ENCODE measurements at regions not wholly inside any gene's neighbourhood (a gene's known extent, or its start where the extent isn't known, plus 50 kb on each side); places are given as distances from the start of the nearest gene placed in this dataset.

- Histone ChIP-seq H4K20me1 (ENCODE audit: control insufficient read depth, extremely low read depth, insufficient read depth, low read length) (no peaks in the 10 kb centered on the region), H3K79me2 (ENCODE audit: control insufficient read depth, insufficient read depth, low read length) (no peaks in the 10 kb centered on the region), H3K4me2 (ENCODE audit: extremely low read depth, insufficient read depth, low read length) (no peak overlapping the region), H3K4me3 (replicated peaks in 1 of 4; ENCODE audit: control extremely low read depth in 1 of 4, insufficient read depth in 1 of 4, low read depth in 3 of 4, low read length in 4 of 4) (no peak overlapping the region), H3K9me3 (ENCODE audit: control insufficient read depth, insufficient read depth, low read depth, low read length) (no peaks in the 10 kb centered on the region), H3K36me3 (ENCODE audit: control insufficient read depth, insufficient read depth, low read length) (no peaks in the 10 kb centered on the region), H3K4me1 (ENCODE audit: control insufficient read depth, extremely low read depth, insufficient read depth, low read length) (peaks cover 3% of the 10 kb centered on the region), H3K27me3 (ENCODE audit: control insufficient read depth, insufficient read depth, low read length) (no peaks in the 10 kb centered on the region), H2AFZ (ENCODE audit: low read length) (no peak overlapping the region), H3K27ac (ENCODE audit: insufficient read depth, low read length) (no peak overlapping the region), H3K9ac (ENCODE audit: insufficient read depth, low read length) (no peak overlapping the region)
- TF ChIP-seq EZH2 (IDR thresholded peaks at IDR 0.05; ENCODE audit: low read length, missing control alignments) (no peak), CTCF (conservative IDR thresholded peaks at IDR 0.05 in 1 of 2, IDR thresholded peaks at IDR 0.05 in 1 of 2; ENCODE audit: low read depth in 1 of 2, low read length in 2 of 2) (no peak)
- no peak for DNase-seq (ENCODE audit: low read depth in 2 of 2)
Observed at GRCh38 chr2:234590076-234590475, 93.2 kb upstream of the ARL4C start.

GRCh38 chr2:234588054-234588430, 91.2 kb upstream of the ARL4C start:
- TF ChIP-seq CTCF (conservative IDR thresholded peaks at IDR 0.05 in 1 of 2, IDR thresholded peaks at IDR 0.05 in 1 of 2; ENCODE audit: low read depth in 1 of 2, low read length in 2 of 2): no peak
- TF ChIP-seq EZH2 (IDR thresholded peaks at IDR 0.05; ENCODE audit: low read length, missing control alignments): no peak
- Histone ChIP-seq H3K27me3 (ENCODE audit: control insufficient read depth, insufficient read depth, low read length) (no peaks in the 10 kb centered on the region), H3K27ac (ENCODE audit: insufficient read depth, low read length) (no peak overlapping the region), H3K4me2 (ENCODE audit: extremely low read depth, insufficient read depth, low read length) (no peak overlapping the region), H3K79me2 (ENCODE audit: control insufficient read depth, insufficient read depth, low read length) (no peaks in the 10 kb centered on the region), H3K36me3 (ENCODE audit: control insufficient read depth, insufficient read depth, low read length) (no peaks in the 10 kb centered on the region), H3K4me1 (ENCODE audit: control insufficient read depth, extremely low read depth, insufficient read depth, low read length) (peaks cover 3% of the 10 kb centered on the region), H3K4me3 (replicated peaks in 1 of 4; ENCODE audit: control extremely low read depth in 1 of 4, insufficient read depth in 1 of 4, low read depth in 3 of 4, low read length in 4 of 4) (no peak overlapping the region), H3K9me3 (ENCODE audit: control insufficient read depth, insufficient read depth, low read depth, low read length) (no peaks in the 10 kb centered on the region), H2AFZ (ENCODE audit: low read length) (no peak overlapping the region), H4K20me1 (ENCODE audit: control insufficient read depth, extremely low read depth, insufficient read depth, low read length) (no peaks in the 10 kb centered on the region), H3K9ac (ENCODE audit: insufficient read depth, low read length) (no peak overlapping the region)
- peak in 1 of 2 donors; percentile 82 for DNase-seq (ENCODE audit: low read depth in 2 of 2)

- Histone ChIP-seq H3K4me2 (ENCODE audit: extremely low read depth, insufficient read depth, low read length) (no peak overlapping the region), H3K27me3 (ENCODE audit: control insufficient read depth, insufficient read depth, low read length) (no peaks in the 10 kb centered on the region), H3K9ac (ENCODE audit: insufficient read depth, low read length) (no peak overlapping the region), H3K27ac (ENCODE audit: insufficient read depth, low read length) (no peak overlapping the region), H3K9me3 (ENCODE audit: control insufficient read depth, insufficient read depth, low read depth, low read length) (no peaks in the 10 kb centered on the region), H3K36me3 (ENCODE audit: control insufficient read depth, insufficient read depth, low read length) (no peaks in the 10 kb centered on the region), H3K79me2 (ENCODE audit: control insufficient read depth, insufficient read depth, low read length) (no peaks in the 10 kb centered on the region), H4K20me1 (ENCODE audit: control insufficient read depth, extremely low read depth, insufficient read depth, low read length) (no peaks in the 10 kb centered on the region), H3K4me1 (ENCODE audit: control insufficient read depth, extremely low read depth, insufficient read depth, low read length) (peaks cover 3% of the 10 kb centered on the region), H2AFZ (ENCODE audit: low read length) (no peak overlapping the region), H3K4me3 (replicated peaks in 1 of 4; ENCODE audit: control extremely low read depth in 1 of 4, insufficient read depth in 1 of 4, low read depth in 3 of 4, low read length in 4 of 4) (no peak overlapping the region)
- peak in 1 of 2 donors; percentile 76 for DNase-seq (ENCODE audit: low read depth in 2 of 2)
- TF ChIP-seq EZH2 (IDR thresholded peaks at IDR 0.05; ENCODE audit: low read length, missing control alignments) (no peak), CTCF (conservative IDR thresholded peaks at IDR 0.05 in 1 of 2, IDR thresholded peaks at IDR 0.05 in 1 of 2; ENCODE audit: low read depth in 1 of 2, low read length in 2 of 2) (no peak)
Observed at GRCh38 chr2:234587341-234588053, 90.6 kb upstream of the ARL4C start.
